HPDE6-E6E7 (cell line): ENCODE measurements at regions not wholly inside any gene's neighbourhood (a gene's known extent, or its start where the extent isn't known, plus 50 kb on each side); places are given as distances from the start of the nearest gene placed in this dataset.
"Not testable (repeated sequence)": the region's sequence is repeated elsewhere in the genome, so short reads cannot be mapped to it uniquely, and the experiment has no call there.

Experiments used
- DNase-seq: peaks from one replicate; pipeline ENCODE4 v3.0.0; 2011; ENCODE audit warnings: missing footprints; ENCODE audit errors: extremely low spot score

GRCh38 chr5:63894690-63895089, 67.6 kb downstream of the HTR1A start:
- no peak for DNase-seq

GRCh38 chr5:63878788-63879187, 83.5 kb downstream of the HTR1A start:
- no peak for DNase-seq

GRCh38 chr5:63877961-63878360, 84.3 kb downstream of the HTR1A start:
- no peak for DNase-seq

- DNase-seq: no peak
Measured at GRCh38 chr5:63860379-63860778, 101.9 kb downstream of the HTR1A start.

GRCh38 chr5:63854076-63854475, 108.2 kb downstream of the HTR1A start:
- no peak for DNase-seq

GRCh38 chr5:63843190-63843589, 119.1 kb downstream of the HTR1A start:
- DNase-seq: no peak

GRCh38 chr5:63837437-63837836, 124.8 kb downstream of the HTR1A start:
- no peak for DNase-seq

- DNase-seq: no peak
Measured at GRCh38 chr5:63831381-63831780, 130.9 kb downstream of the HTR1A start.

GRCh38 chr5:63825984-63826383, 136.3 kb downstream of the HTR1A start:
- no peak for DNase-seq

GRCh38 chr5:63823583-63823982, 138.7 kb downstream of the HTR1A start:
- DNase-seq: no peak

- DNase-seq: no peak
Measured at GRCh38 chr5:63822614-63823013, 139.6 kb downstream of the HTR1A start.

- DNase-seq: no peak
Measured at GRCh38 chr5:63820577-63820976, 141.7 kb downstream of the HTR1A start.

GRCh38 chr5:63812693-63813092, 149.6 kb downstream of the HTR1A start:
- no peak for DNase-seq

GRCh38 chr5:63811961-63812360, 150.3 kb downstream of the HTR1A start:
- no peak for DNase-seq

- no peak for DNase-seq
Measured at GRCh38 chr5:63811286-63811685, 151.0 kb downstream of the HTR1A start.

- DNase-seq: no peak
Measured at GRCh38 chr5:63805151-63805550, 157.1 kb downstream of the HTR1A start.

- no peak for DNase-seq
Measured at GRCh38 chr5:63803165-63803564, 159.1 kb downstream of the HTR1A start.

GRCh38 chr5:63794979-63795378, 167.3 kb downstream of the HTR1A start:
- DNase-seq: no peak

GRCh38 chr5:63794296-63794695, 167.9 kb downstream of the HTR1A start:
- DNase-seq: no peak

- DNase-seq: no peak
Measured at GRCh38 chr5:63774939-63775338, 187.3 kb downstream of the HTR1A start.

- no peak for DNase-seq
Measured at GRCh38 chr5:63768221-63768620, 194.0 kb downstream of the HTR1A start.

GRCh38 chr5:63760965-63761364, 201.3 kb downstream of the HTR1A start:
- no peak for DNase-seq

GRCh38 chr5:63743096-63743798, 219.0 kb downstream of the HTR1A start:
- DNase-seq: no peak

- not testable (repeated sequence) for DNase-seq
Measured at GRCh38 chr5:63732880-63733279, 229.4 kb downstream of the HTR1A start.
